ENCODE measurements at regions not wholly inside any gene's neighbourhood (a gene's known extent, or its start where the extent isn't known, plus 50 kb on each side); places are given as distances from the start of the nearest gene placed in this dataset.

DNA sequence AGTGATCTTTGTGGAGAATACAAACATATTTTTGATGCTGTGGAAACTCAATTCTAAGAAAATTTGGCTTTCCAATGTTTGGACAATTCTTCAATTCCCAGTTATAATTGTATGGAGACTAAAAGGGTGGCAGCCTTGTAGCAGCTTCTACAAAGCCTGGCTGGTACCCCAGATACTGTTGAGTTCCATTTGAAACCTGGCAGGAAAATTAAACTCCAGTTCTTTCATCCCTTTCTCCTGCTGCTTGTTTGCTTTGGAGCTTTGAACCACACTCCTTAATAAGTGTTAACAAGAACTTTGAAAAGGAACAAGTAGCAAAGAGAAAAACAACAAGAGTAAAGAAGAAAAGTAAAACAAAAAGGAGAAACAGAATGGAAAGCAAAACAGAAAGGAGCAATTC is 172.6 kb upstream of the ADAMTS5 start:
- TF ChIP-seq, protein P1, sequence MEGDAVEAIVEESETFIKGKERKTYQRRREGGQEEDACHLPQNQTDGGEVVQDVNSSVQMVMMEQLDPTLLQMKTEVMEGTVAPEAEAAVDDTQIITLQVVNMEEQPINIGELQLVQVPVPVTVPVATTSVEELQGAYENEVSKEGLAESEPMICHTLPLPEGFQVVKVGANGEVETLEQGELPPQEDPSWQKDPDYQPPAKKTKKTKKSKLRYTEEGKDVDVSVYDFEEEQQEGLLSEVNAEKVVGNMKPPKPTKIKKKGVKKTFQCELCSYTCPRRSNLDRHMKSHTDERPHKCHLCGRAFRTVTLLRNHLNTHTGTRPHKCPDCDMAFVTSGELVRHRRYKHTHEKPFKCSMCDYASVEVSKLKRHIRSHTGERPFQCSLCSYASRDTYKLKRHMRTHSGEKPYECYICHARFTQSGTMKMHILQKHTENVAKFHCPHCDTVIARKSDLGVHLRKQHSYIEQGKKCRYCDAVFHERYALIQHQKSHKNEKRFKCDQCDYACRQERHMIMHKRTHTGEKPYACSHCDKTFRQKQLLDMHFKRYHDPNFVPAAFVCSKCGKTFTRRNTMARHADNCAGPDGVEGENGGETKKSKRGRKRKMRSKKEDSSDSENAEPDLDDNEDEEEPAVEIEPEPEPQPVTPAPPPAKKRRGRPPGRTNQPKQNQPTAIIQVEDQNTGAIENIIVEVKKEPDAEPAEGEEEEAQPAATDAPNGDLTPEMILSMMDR (IDR thresholded peaks at IDR 0.05; ENCODE audit: insufficient read depth, low read length, poor library complexity, severe bottlenecking), result no peak
- no peak for TF ChIP-seq EZH2phosphoT487 (conservative IDR thresholded peaks at IDR 0.05; ENCODE audit: low read length)
- Histone ChIP-seq H3K79me2 (ENCODE audit: insufficient read depth, low read length) (no peaks in the 10 kb centered on the region), H2AFZ (ENCODE audit: low read depth, low read length, severe bottlenecking) (no peak overlapping the region), H3K4me3 (ENCODE audit: insufficient read depth, low read length, poor library complexity, severe bottlenecking) (no peak overlapping the region), H3K4me2 (ENCODE audit: low read depth, low read length, poor library complexity, severe bottlenecking) (no peak overlapping the region), H3K27ac (ENCODE audit: low read depth, low read length) (no peak overlapping the region), H3K9ac (ENCODE audit: low read length) (no peak overlapping the region), H3K9me2 (replicated peaks; ENCODE audit: insufficient read depth, low read length) (no peaks in the 10 kb centered on the region), H3K27me3 (ENCODE audit: low read length) (no peaks in the 10 kb centered on the region), H3F3A (ENCODE audit: insufficient read depth) (no peaks in the 10 kb centered on the region), H3K36me3 (ENCODE audit: low read length) (no peaks in the 10 kb centered on the region), H4K20me1 (ENCODE audit: low read depth, low read length) (no peaks in the 10 kb centered on the region), H3K9me3 (ENCODE audit: insufficient read depth, low read length) (no peaks in the 10 kb centered on the region)

DNA sequence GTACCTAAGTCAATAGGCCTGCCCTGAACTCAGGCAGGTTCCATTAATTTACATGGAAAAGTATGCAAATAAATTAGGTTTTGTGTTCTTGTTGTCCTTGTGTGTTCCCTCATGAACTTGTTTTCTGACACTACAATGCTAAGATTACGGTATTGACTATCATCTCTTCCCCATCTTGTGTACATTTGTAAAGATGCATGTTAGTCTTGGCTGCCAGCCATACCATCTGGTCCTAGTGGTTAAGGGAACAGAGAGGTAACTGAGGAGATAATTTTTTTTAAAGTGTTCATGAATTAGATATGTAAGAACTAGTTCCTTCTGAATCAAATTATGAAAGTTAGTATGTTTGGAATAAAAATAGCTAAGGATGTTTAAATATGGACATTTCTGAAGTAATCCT is 167.6 kb upstream of the ADAMTS5 start:
- H3K36me3 ChIP-seq (ENCODE audit: low read length), result no peaks in the 10 kb centered on the region
- H3F3A ChIP-seq (ENCODE audit: insufficient read depth), result no peaks in the 10 kb centered on the region
- H3K27ac ChIP-seq (ENCODE audit: low read depth, low read length), result no peak overlapping the region
- H3K4me3 ChIP-seq (ENCODE audit: insufficient read depth, low read length, poor library complexity, severe bottlenecking), result no peak overlapping the region
- no peaks in the 10 kb centered on the region for H3K9me3 ChIP-seq (ENCODE audit: insufficient read depth, low read length)
- no peak overlapping the region for H3K9ac ChIP-seq (ENCODE audit: low read length)
- no peaks in the 10 kb centered on the region for H4K20me1 ChIP-seq (ENCODE audit: low read depth, low read length)
- H3K4me2 ChIP-seq (ENCODE audit: low read depth, low read length, poor library complexity, severe bottlenecking), result no peak overlapping the region
- no peak for TF ChIP-seq EZH2phosphoT487 (conservative IDR thresholded peaks at IDR 0.05; ENCODE audit: low read length)
- TF ChIP-seq, protein P1 (IDR thresholded peaks at IDR 0.05; ENCODE audit: insufficient read depth, low read length, poor library complexity, severe bottlenecking), result no peak
- H2AFZ ChIP-seq (ENCODE audit: low read depth, low read length, severe bottlenecking), result no peak overlapping the region
- H3K9me2 ChIP-seq (replicated peaks; ENCODE audit: insufficient read depth, low read length), result no peaks in the 10 kb centered on the region
- H3K79me2 ChIP-seq (ENCODE audit: insufficient read depth, low read length), result no peaks in the 10 kb centered on the region
- no peaks in the 10 kb centered on the region for H3K27me3 ChIP-seq (ENCODE audit: low read length)

DNA sequence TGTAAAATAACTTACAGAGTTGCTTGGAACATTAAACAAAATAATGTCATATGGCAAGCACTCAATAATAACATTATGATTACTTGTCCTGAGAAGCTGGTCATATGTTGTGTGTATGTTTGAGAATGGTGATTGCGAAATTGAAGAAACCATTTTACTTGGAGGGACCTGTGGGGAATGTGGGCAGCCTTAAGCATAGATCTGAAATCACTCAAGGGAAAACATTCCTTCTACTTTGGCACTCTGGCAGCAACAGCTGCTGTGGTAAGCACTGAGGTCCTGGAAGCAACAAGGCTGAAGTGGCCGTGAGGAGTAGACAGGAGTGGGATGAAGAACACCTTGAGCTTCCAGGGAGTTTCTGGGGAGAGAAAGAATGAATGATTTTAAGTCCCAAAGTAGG is 165.4 kb upstream of the ADAMTS5 start:
- H4K20me1 ChIP-seq (ENCODE audit: low read depth, low read length), result no peaks in the 10 kb centered on the region
- H3K36me3 ChIP-seq (ENCODE audit: low read length), result no peaks in the 10 kb centered on the region
- no peak overlapping the region for H2AFZ ChIP-seq (ENCODE audit: low read depth, low read length, severe bottlenecking)
- no peak overlapping the region for H3K4me2 ChIP-seq (ENCODE audit: low read depth, low read length, poor library complexity, severe bottlenecking)
- no peak overlapping the region for H3K9ac ChIP-seq (ENCODE audit: low read length)
- no peak overlapping the region for H3K4me3 ChIP-seq (ENCODE audit: insufficient read depth, low read length, poor library complexity, severe bottlenecking)
- no peaks in the 10 kb centered on the region for H3K79me2 ChIP-seq (ENCODE audit: insufficient read depth, low read length)
- no peaks in the 10 kb centered on the region for H3K27me3 ChIP-seq (ENCODE audit: low read length)
- TF ChIP-seq EZH2phosphoT487 (conservative IDR thresholded peaks at IDR 0.05; ENCODE audit: low read length), result no peak
- TF ChIP-seq, protein P1 (IDR thresholded peaks at IDR 0.05; ENCODE audit: insufficient read depth, low read length, poor library complexity, severe bottlenecking), result no peak
- H3K9me2 ChIP-seq (replicated peaks; ENCODE audit: insufficient read depth, low read length), result no peaks in the 10 kb centered on the region
- no peaks in the 10 kb centered on the region for H3K9me3 ChIP-seq (ENCODE audit: insufficient read depth, low read length)
- no peak overlapping the region for H3K27ac ChIP-seq (ENCODE audit: low read depth, low read length)
- H3F3A ChIP-seq (ENCODE audit: insufficient read depth), result no peaks in the 10 kb centered on the region
